IMR-90 (cell line): ENCODE measurements at regions not wholly inside any gene's neighbourhood (a gene's known extent, or its start where the extent isn't known, plus 50 kb on each side); places are given as distances from the start of the nearest gene placed in this dataset.

ENCODE experiments used
- ATAC-seq: fragments of 200-7000 bp; cut with Tn5 transposase; 2 replicates; pipeline ENCODE4 v1.9.1; 2020; ENCODE audit warnings: low read depth, mild to moderate bottlenecking, moderate library complexity
- BruUV-seq: library from RNA; stranded (reverse); fragments of 400-500 nt; replicated peaks from 2 replicates; lab custom pipeline; 2021; lab: Mats Ljungman, UMichigan
- CTCF ChIA-PET: fragments of 300-600 bp; formaldehyde crosslinking; extraction: SDS; loops from one replicate; lab custom pipeline; 2021; ENCODE audit warnings: antibody characterized with exemption; lab: Yijun Ruan, JAX
- POLR2A ChIA-PET: fragments of 300-600 bp; sonication (Branson Sonifier 250); formaldehyde crosslinking; loops from one replicate; lab custom pipeline; 2022; ENCODE audit warnings: antibody characterized with exemption; ENCODE audit not compliant: unreplicated experiment; lab: Charles Lee
- DNase-seq: peaks from one replicate; pipeline ENCODE4 v3.0.0; 2013
- H2AFZ ChIP-seq: replicated peaks from 2 replicates; pipeline ENCODE3; 2013; ENCODE audit warnings: low read length, mild to moderate bottlenecking; ENCODE audit not compliant: poor library complexity
- H2AK5ac ChIP-seq: 2 replicates; pipeline ENCODE4 v1.6.1; 2013; ENCODE audit warnings: low read depth, low read length, inconsistent platforms
- H2AK9ac ChIP-seq: replicated peaks from 2 replicates; pipeline ENCODE3; 2013; ENCODE audit warnings: mild to moderate bottlenecking, low read depth, low read length, moderate library complexity; ENCODE audit not compliant: poor library complexity
- H2BK120ac ChIP-seq: 2 replicates; pipeline ENCODE4 v1.6.1; 2013; ENCODE audit warnings: low read depth, low read length, inconsistent platforms
- H2BK15ac ChIP-seq: 3 replicates; pipeline ENCODE4 v1.6.1; 2013; ENCODE audit warnings: low read depth, low read length, inconsistent platforms
- H2BK20ac ChIP-seq: 2 replicates; pipeline ENCODE4 v1.6.1; 2013; ENCODE audit warnings: low read depth, mild to moderate bottlenecking, inconsistent platforms, low read length, moderate library complexity
- H2BK5ac ChIP-seq: 2 replicates; pipeline ENCODE4 v1.6.1; 2013; ENCODE audit warnings: mild to moderate bottlenecking, low read depth, low read length, inconsistent platforms; ENCODE audit not compliant: poor library complexity, severe bottlenecking
- H3K14ac ChIP-seq: replicated peaks from 2 replicates; pipeline ENCODE4 v1.6.1; 2013; ENCODE audit warnings: low read depth, low read length, inconsistent platforms
- H3K18ac ChIP-seq: 2 replicates; pipeline ENCODE4 v1.6.1; 2013; ENCODE audit warnings: low read depth, low read length, control low read depth
- H3K23ac ChIP-seq: 2 replicates; pipeline ENCODE4 v1.6.1; 2013; ENCODE audit warnings: low read depth, low read length, inconsistent platforms
- H3K27ac ChIP-seq: 2 replicates; pipeline ENCODE4 v1.5.1; 2013; ENCODE audit warnings: mild to moderate bottlenecking, control low read depth, low read length; ENCODE audit not compliant: insufficient read depth
- H3K27me3 ChIP-seq: 2 replicates; pipeline ENCODE4 v1.6.1; 2013; ENCODE audit warnings: low read length; ENCODE audit not compliant: control insufficient read depth, insufficient read depth
- H3K36me3 ChIP-seq: 2 replicates; pipeline ENCODE4 v1.6.1; 2013; ENCODE audit warnings: low read length, mixed read lengths; ENCODE audit not compliant: control insufficient read depth, insufficient read depth
- H3K4ac ChIP-seq: 2 replicates; pipeline ENCODE4 v1.6.1; 2013; ENCODE audit warnings: low read depth, low read length, inconsistent platforms
- H3K4me1 ChIP-seq: 2 replicates; pipeline ENCODE4 v1.6.1; 2013; ENCODE audit warnings: low read length, mixed read lengths; ENCODE audit not compliant: control insufficient read depth, insufficient read depth
- H3K4me2 ChIP-seq: 2 replicates; pipeline ENCODE4 v1.6.1; 2013; ENCODE audit warnings: low read depth, mild to moderate bottlenecking, control low read depth, low read length, moderate library complexity
- H3K4me3 ChIP-seq: 2 replicates; pipeline ENCODE4 v1.5.1; 2013; ENCODE audit warnings: low read depth, mild to moderate bottlenecking, control low read depth, low read length, moderate library complexity; ENCODE audit not compliant: insufficient read depth
- H3K56ac ChIP-seq: 2 replicates; pipeline ENCODE4 v1.6.1; 2013; ENCODE audit warnings: low read length, inconsistent platforms; ENCODE audit not compliant: insufficient read depth; ENCODE audit errors: extremely low read depth
- H3K79me1 ChIP-seq, 2 experiments: 2 replicates each; pipeline ENCODE4 v1.6.1; 2013; ENCODE audit warnings: low read length in 2 of 2, inconsistent platforms in 1 of 2, low read depth in 1 of 2
- H3K9ac ChIP-seq: 2 replicates; pipeline ENCODE4 v1.6.1; 2013; ENCODE audit warnings: low read depth, low read length, control low read depth
- H3K9me1 ChIP-seq: 2 replicates; pipeline ENCODE4 v1.6.1; 2013; ENCODE audit warnings: low read length, inconsistent platforms; ENCODE audit not compliant: insufficient read depth
- H3K9me3 ChIP-seq: 2 replicates; pipeline ENCODE4 v1.6.1; 2013; ENCODE audit warnings: low read length; ENCODE audit not compliant: control insufficient read depth, insufficient read depth
- H4K20me1 ChIP-seq: 2 replicates; pipeline ENCODE4 v1.6.1; 2013; ENCODE audit warnings: low read length, inconsistent platforms; ENCODE audit not compliant: insufficient read depth
- H4K5ac ChIP-seq: 2 replicates; pipeline ENCODE4 v1.6.1; 2013; ENCODE audit warnings: mild to moderate bottlenecking, low read depth, low read length, control low read depth
- H4K8ac ChIP-seq, 2 experiments: 2 replicates each; pipeline ENCODE4 v1.6.1; 2013; ENCODE audit warnings: low read depth in 2 of 2, low read length in 2 of 2, control low read depth in 1 of 2, inconsistent platforms in 1 of 2
- H4K91ac ChIP-seq: 2 replicates; pipeline ENCODE4 v1.6.1; 2013; ENCODE audit warnings: low read depth, low read length, inconsistent platforms; ENCODE audit not compliant: insufficient read depth
- BHLHE40 ChIP-seq: fragments of 150-350 bp; IDR thresholded peaks from 2 replicates; pipeline ENCODE4 v1.6.1; 2016; ENCODE audit warnings: mild to moderate bottlenecking, low read depth, low read length
- NFE2L2 ChIP-seq: fragments of 150-350 bp; IDR thresholded peaks from 2 replicates; pipeline ENCODE4 v1.6.1; 2016; ENCODE audit warnings: low read depth, mild to moderate bottlenecking, low read length
- RCOR1 ChIP-seq: IDR thresholded peaks from 2 replicates; pipeline ENCODE4 v1.6.1; 2012; ENCODE audit warnings: mild to moderate bottlenecking, low read length, improper control_type of control experiment; ENCODE audit not compliant: insufficient replicate concordance
- SMC3 ChIP-seq: fragments of 150-350 bp; IDR thresholded peaks from 2 replicates; pipeline ENCODE4 v1.6.1; 2016; ENCODE audit warnings: low read depth, mild to moderate bottlenecking, antibody characterized with exemption, low read length, moderate library complexity
- USF2 ChIP-seq: fragments of 150-350 bp; IDR thresholded peaks from 2 replicates; pipeline ENCODE4 v1.6.1; 2017; ENCODE audit warnings: mild to moderate bottlenecking, antibody characterized with exemption, low read length, low read depth
- WGBS, 2 experiments: methylation state at CpG; one replicate each; pipeline versions ENCODE4 v1.1.5 to v1.1.7; 2013; ENCODE audit warnings: missing lambda C conversion rate in 2 of 2; ENCODE audit not compliant: insufficient read length in 1 of 2; ENCODE audit errors: extremely low coverage in 2 of 2; 5-methylcytosine and 5-hydroxymethylcytosine counted together
- dilution Hi-C: fragments of 300-500 bp; cut with HindIII; formaldehyde crosslinking; loops from one replicate; pipeline ENCODE4 v1.14.3; 2018; ENCODE audit warnings: low sequenced_read_pairs; ENCODE audit not compliant: unreplicated experiment
- in situ Hi-C: fragments of 300-500 bp; cut with MboI; formaldehyde crosslinking; loops from 3 replicates; pipeline ENCODE4 v1.14.3; 2019; ENCODE audit warnings: low sequenced_read_pairs, inconsistent platforms, mixed read lengths
- intact Hi-C: fragments of 100-400 bp; cut with micrococcal nuclease; formaldehyde crosslinking; loops from 2 replicates; pipeline ENCODE4 v1.10.0; 2022

- H2BK120ac ChIP-seq, result no peak overlapping the region
- H3K23ac ChIP-seq, result no peak overlapping the region
- intact Hi-C loops (no loop called here), dilution Hi-C loops (no loop called here), in situ Hi-C loops (no loop called here)
- no TSS peak for BruUV-seq
- H3K4me2 ChIP-seq, result no peak overlapping the region
- no peaks in the 10 kb centered on the region for H3K27me3 ChIP-seq
- no peak overlapping the region for H2AK9ac ChIP-seq
- no peaks in the 10 kb centered on the region for H3K9me1 ChIP-seq
- no peak overlapping the region for H3K9ac ChIP-seq
- H4K20me1 ChIP-seq, result no peaks in the 10 kb centered on the region
- no peak overlapping the region for H3K4ac ChIP-seq
- no peaks in the 10 kb centered on the region for H3K36me3 ChIP-seq
- H4K5ac ChIP-seq, result no peak overlapping the region
- no peak overlapping the region for H2AFZ ChIP-seq
- no peaks in the 10 kb centered on the region for H3K4me1 ChIP-seq
- no peak overlapping the region for H3K18ac ChIP-seq
- no peak overlapping the region for H2BK15ac ChIP-seq
- no peaks in the 10 kb centered on the region for H3K79me1 ChIP-seq
- H3K9me3 ChIP-seq, result no peaks in the 10 kb centered on the region
- WGBS, 2 experiments, result no CpG with 5 or more reads among the region's 3 CpGs
- CTCF ChIA-PET, result interaction anchor here (0.7 to 0.9 kb wide), 2 partner anchors 10 to 53 kb away, joined by 3 to 5 read pairs; no protein-coding TSS in a partner anchor
- DNase-seq, result no peak
- H4K91ac ChIP-seq, result no peak overlapping the region
- H3K56ac ChIP-seq, result no peak overlapping the region
- H3K27ac ChIP-seq, result no peak overlapping the region
- H2BK20ac ChIP-seq, result no peak overlapping the region
- no peak overlapping the region for H2BK5ac ChIP-seq
- TF ChIP-seq NFE2L2 (no peak), USF2 (no peak), BHLHE40 (no peak), SMC3 (no peak), RCOR1 (no peak)
- H2AK5ac ChIP-seq, result no peak overlapping the region
- ATAC-seq, result no peak
- no peak overlapping the region for H3K4me3 ChIP-seq
- POLR2A ChIA-PET, result no interaction called here
- no peak overlapping the region for H4K8ac ChIP-seq
- H3K14ac ChIP-seq, result no peak overlapping the region
Measured at GRCh38 chr5:117624201-117624600, 1049.6 kb upstream of the SEMA6A start.
